ENCODE measurements at regions not wholly inside any gene's neighbourhood (a gene's known extent, or its start where the extent isn't known, plus 50 kb on each side); places are given as distances from the start of the nearest gene placed in this dataset.

- Histone ChIP-seq H3K9ac (ENCODE audit: low read depth, low read length) (no peak overlapping the region), H3K56ac (ENCODE audit: extremely low read depth, insufficient read depth, low read length) (no peak overlapping the region), H3K4me1 (ENCODE audit: control insufficient read depth, insufficient read depth, low read length) (no peaks in the 10 kb centered on the region), H2BK20ac (ENCODE audit: low read depth, low read length) (no peak overlapping the region), H3K14ac (replicated peaks; ENCODE audit: low read depth, low read length) (no peak overlapping the region), H2BK15ac (ENCODE audit: low read depth, low read length) (no peak overlapping the region), H4K20me1 (ENCODE audit: insufficient read depth, low read length) (no peaks in the 10 kb centered on the region), H3K18ac (ENCODE audit: low read depth, low read length) (no peak overlapping the region), H3K9me1 (ENCODE audit: insufficient read depth, low read length) (no peaks in the 10 kb centered on the region), H3K9me3 (ENCODE audit: control insufficient read depth, insufficient read depth, low read length) (peaks cover 10% of the 10 kb centered on the region), H2BK5ac (ENCODE audit: low read depth, low read length, poor library complexity, severe bottlenecking) (no peak overlapping the region), H3K27ac (ENCODE audit: insufficient read depth, low read length) (no peak overlapping the region), H3K27me3 (ENCODE audit: control insufficient read depth, insufficient read depth, low read length) (no peaks in the 10 kb centered on the region), H3K4me2 (ENCODE audit: low read depth, low read length) (no peak overlapping the region), H3K4ac (ENCODE audit: low read depth, low read length) (no peak overlapping the region), H2BK120ac (ENCODE audit: low read depth, low read length) (no peak overlapping the region), H2AFZ (replicated peaks; ENCODE audit: low read length, poor library complexity) (no peak overlapping the region), H2AK9ac (replicated peaks; ENCODE audit: low read depth, low read length, poor library complexity) (no peak overlapping the region), H3K23ac (ENCODE audit: low read depth, low read length) (no peak overlapping the region), H4K8ac (ENCODE audit: low read depth in 2 of 2, low read length in 2 of 2) (no peak overlapping the region), H2AK5ac (ENCODE audit: low read depth, low read length) (no peak overlapping the region), H3K36me3 (ENCODE audit: control insufficient read depth, insufficient read depth, low read length) (no peaks in the 10 kb centered on the region), H4K5ac (ENCODE audit: low read depth, low read length) (no peak overlapping the region), H3K4me3 (ENCODE audit: insufficient read depth, low read depth, low read length) (no peak overlapping the region), H3K79me1 (ENCODE audit: low read depth in 1 of 2, low read length in 2 of 2) (no peaks in the 10 kb centered on the region), H4K91ac (ENCODE audit: insufficient read depth, low read depth, low read length) (no peak overlapping the region)
- CTCF ChIA-PET = no interaction called here
- no peak for TF ChIP-seq CHD1 (IDR thresholded peaks at IDR 0.05; ENCODE audit: low read depth, low read length)
- TF ChIP-seq CEBPB (IDR thresholded peaks at IDR 0.05; ENCODE audit: low read depth, low read length) = no peak
- TF ChIP-seq RFX5 (IDR thresholded peaks at IDR 0.05; ENCODE audit: low read depth, low read length) = no peak
- no peak for TF ChIP-seq MXI1 (IDR thresholded peaks at IDR 0.05; ENCODE audit: borderline replicate concordance, low read depth, low read length)
- TF ChIP-seq ELK1 (IDR thresholded peaks at IDR 0.05; ENCODE audit: borderline replicate concordance, low read depth, low read length) = no peak
- TF ChIP-seq, protein P1, sequence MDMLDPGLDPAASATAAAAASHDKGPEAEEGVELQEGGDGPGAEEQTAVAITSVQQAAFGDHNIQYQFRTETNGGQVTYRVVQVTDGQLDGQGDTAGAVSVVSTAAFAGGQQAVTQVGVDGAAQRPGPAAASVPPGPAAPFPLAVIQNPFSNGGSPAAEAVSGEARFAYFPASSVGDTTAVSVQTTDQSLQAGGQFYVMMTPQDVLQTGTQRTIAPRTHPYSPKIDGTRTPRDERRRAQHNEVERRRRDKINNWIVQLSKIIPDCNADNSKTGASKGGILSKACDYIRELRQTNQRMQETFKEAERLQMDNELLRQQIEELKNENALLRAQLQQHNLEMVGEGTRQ (IDR thresholded peaks at IDR 0.05; ENCODE audit: low read depth, low read length) = no peak
- 79% methylated on average over 6 of the region's 22 CpGs; no CpG with 5 or more reads in 1 of the 2 experiments for WGBS, 2 experiments (ENCODE audit: extremely low coverage in 2 of 2, insufficient read length in 1 of 2)
- DNase-seq (no peak), ATAC-seq (ENCODE audit: low read depth) (no peak)
- intact Hi-C loops (cut with micrococcal nuclease) (no loop called here), dilution Hi-C loops (cut with HindIII; ENCODE audit: low sequenced_read_pairs, unreplicated experiment) (no loop called here), in situ Hi-C loops (cut with MboI; ENCODE audit: low sequenced_read_pairs) (no loop called here)
- POLR2A ChIA-PET (ENCODE audit: unreplicated experiment) = no interaction called here
- BruUV-seq (replicated peaks) = no TSS peak
These were observed 123.6 kb downstream of the OAT start for GRCh38 chr10:124294811-124295770.
